Parathyroid adenoma (tissue), 2 donors: ENCODE measurements at regions not wholly inside any gene's neighbourhood (a gene's known extent, or its start where the extent isn't known, plus 50 kb on each side); places are given as distances from the start of the nearest gene placed in this dataset.

ENCODE experiments used
- H2AFZ ChIP-seq: fragments of 300-600 bp; sonication (generic); one replicate; pipeline ENCODE4 v1.7.0; 2017; ENCODE audit warnings: antibody characterized with exemption, mild to moderate bottlenecking
- H3K27ac ChIP-seq: fragments of 300-600 bp; sonication (generic); one replicate; pipeline ENCODE4 v1.7.0; 2017
- H3K27me3 ChIP-seq: fragments of 300-600 bp; sonication (generic); one replicate; pipeline ENCODE4 v1.7.0; 2017; ENCODE audit warnings: low read length; ENCODE audit not compliant: control insufficient read depth, insufficient read depth
- H3K36me3 ChIP-seq: fragments of 300-600 bp; sonication (generic); one replicate; pipeline ENCODE4 v1.7.0; 2017; ENCODE audit warnings: low read length; ENCODE audit not compliant: control insufficient read depth, insufficient read depth
- H3K4me1 ChIP-seq: fragments of 300-600 bp; sonication (generic); one replicate; pipeline ENCODE4 v1.7.0; 2017; ENCODE audit warnings: control low read depth
- H3K4me2 ChIP-seq: fragments of 300-600 bp; sonication (generic); one replicate; pipeline ENCODE4 v1.7.0; 2017; ENCODE audit warnings: low read length
- H3K4me3 ChIP-seq: fragments of 300-600 bp; sonication (generic); one replicate; pipeline ENCODE4 v1.7.0; 2017; ENCODE audit warnings: low read depth, low read length
- H3K79me2 ChIP-seq: fragments of 300-600 bp; sonication (generic); one replicate; pipeline ENCODE4 v1.7.0; 2017; ENCODE audit warnings: control low read depth
- H3K9ac ChIP-seq: fragments of 300-600 bp; sonication (generic); one replicate; pipeline ENCODE4 v1.7.0; 2017; ENCODE audit warnings: mild to moderate bottlenecking
- H3K9me3 ChIP-seq: fragments of 300-600 bp; sonication (generic); one replicate; pipeline ENCODE4 v1.7.0; 2017; ENCODE audit warnings: low read length; ENCODE audit not compliant: control insufficient read depth
- TF ChIP-seq, protein P1 (sequence below): fragments of 300-600 bp; sonication (generic); IDR thresholded peaks from one replicate; pipeline ENCODE4 v1.7.0; 2017; ENCODE audit warnings: antibody characterized with exemption, mild to moderate bottlenecking
- donor health status: primary hyperparathyroidism.

DNA sequence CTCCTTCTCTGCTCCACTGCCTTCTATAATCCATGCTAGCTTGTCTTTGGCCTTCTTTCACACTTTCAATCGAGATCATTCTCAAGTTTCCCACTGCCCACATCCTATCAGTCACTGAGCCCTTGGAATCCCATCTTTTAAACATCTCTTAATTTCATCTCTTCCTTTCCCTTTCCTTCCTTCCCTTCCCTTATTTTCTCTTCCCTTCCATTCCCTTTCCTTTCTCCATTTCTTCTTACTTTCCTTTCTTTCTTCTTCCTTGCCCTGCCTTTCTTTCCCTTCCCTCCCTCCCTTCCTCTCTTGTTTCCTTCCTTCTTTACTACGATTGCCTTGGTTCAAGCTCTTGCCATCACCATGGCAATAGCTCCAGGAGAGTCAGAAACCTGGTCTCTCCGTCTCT, 183.8 kb downstream of the EMP1 start:
- no peaks in the 10 kb centered on the region for H3K4me1 ChIP-seq
- H3K27me3 ChIP-seq = no peaks in the 10 kb centered on the region
- H3K9me3 ChIP-seq = no peaks in the 10 kb centered on the region
- no peak overlapping the region for H3K9ac ChIP-seq
- no peaks in the 10 kb centered on the region for H3K36me3 ChIP-seq
- H3K4me2 ChIP-seq = no peak overlapping the region
- H3K4me3 ChIP-seq = no peak overlapping the region
- no peak overlapping the region for H3K27ac ChIP-seq
- no peak overlapping the region for H2AFZ ChIP-seq
- TF ChIP-seq, protein P1, sequence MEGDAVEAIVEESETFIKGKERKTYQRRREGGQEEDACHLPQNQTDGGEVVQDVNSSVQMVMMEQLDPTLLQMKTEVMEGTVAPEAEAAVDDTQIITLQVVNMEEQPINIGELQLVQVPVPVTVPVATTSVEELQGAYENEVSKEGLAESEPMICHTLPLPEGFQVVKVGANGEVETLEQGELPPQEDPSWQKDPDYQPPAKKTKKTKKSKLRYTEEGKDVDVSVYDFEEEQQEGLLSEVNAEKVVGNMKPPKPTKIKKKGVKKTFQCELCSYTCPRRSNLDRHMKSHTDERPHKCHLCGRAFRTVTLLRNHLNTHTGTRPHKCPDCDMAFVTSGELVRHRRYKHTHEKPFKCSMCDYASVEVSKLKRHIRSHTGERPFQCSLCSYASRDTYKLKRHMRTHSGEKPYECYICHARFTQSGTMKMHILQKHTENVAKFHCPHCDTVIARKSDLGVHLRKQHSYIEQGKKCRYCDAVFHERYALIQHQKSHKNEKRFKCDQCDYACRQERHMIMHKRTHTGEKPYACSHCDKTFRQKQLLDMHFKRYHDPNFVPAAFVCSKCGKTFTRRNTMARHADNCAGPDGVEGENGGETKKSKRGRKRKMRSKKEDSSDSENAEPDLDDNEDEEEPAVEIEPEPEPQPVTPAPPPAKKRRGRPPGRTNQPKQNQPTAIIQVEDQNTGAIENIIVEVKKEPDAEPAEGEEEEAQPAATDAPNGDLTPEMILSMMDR = no peak
- no peaks in the 10 kb centered on the region for H3K79me2 ChIP-seq

DNA sequence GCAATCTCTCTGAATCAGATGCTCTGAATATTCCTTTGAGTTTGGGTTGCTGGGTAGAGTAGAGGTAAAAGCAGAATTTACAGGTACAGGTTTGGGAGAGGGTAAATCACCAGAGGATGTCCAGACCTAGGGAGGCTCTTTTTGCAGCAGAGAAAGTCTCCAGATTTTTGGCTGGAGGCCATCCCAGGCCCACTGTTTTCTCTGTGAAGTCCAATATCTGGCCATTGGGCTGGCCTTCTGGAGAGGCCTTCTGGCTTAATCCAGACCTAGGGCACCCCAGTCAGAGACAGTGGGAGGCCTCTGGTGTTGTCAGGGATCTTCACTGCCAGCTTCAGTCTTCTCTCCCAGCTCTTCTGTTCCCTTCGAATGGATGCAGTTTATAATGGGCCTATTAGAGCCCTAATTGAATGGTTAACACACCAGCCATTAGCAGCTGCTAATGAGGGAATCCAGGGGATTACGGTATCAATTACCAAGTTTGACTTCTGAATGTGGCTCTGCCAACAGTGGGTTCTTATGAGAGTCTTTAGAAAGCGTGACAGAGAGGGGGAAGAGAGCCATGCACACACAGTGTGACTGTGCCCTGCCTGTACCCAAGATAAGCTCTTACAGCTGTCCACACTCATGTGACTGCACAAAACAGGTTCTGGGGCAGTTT, 183.1 kb downstream of the EMP1 start:
- no peaks in the 10 kb centered on the region for H3K79me2 ChIP-seq
- no peaks in the 10 kb centered on the region for H3K4me1 ChIP-seq
- TF ChIP-seq, protein P1 = no peak
- H2AFZ ChIP-seq = no peak overlapping the region
- no peak overlapping the region for H3K4me3 ChIP-seq
- no peak overlapping the region for H3K27ac ChIP-seq
- no peak overlapping the region for H3K4me2 ChIP-seq
- H3K27me3 ChIP-seq = no peaks in the 10 kb centered on the region
- no peaks in the 10 kb centered on the region for H3K36me3 ChIP-seq
- H3K9ac ChIP-seq = no peak overlapping the region
- H3K9me3 ChIP-seq = no peaks in the 10 kb centered on the region

DNA sequence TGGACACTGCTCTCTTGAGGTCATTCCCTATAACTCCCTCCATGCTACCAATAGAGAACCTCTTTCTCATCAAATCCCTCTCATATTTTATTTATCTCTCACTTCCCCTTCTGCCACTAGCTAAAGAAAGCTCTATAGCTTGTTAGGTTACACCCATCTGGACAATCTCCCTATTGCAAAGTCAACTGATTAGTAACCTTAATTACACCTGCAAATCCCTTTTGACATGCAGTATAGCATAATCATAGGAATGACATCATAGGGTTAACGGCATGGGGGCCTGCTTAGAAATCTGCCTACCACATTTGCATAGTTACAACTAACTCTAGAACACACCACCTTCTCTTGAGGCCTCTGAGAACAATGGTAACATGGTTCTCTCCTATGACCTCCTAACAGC, 181.2 kb downstream of the EMP1 start:
- no peaks in the 10 kb centered on the region for H3K9me3 ChIP-seq
- no peaks in the 10 kb centered on the region for H3K27me3 ChIP-seq
- H3K36me3 ChIP-seq = no peaks in the 10 kb centered on the region
- no peaks in the 10 kb centered on the region for H3K79me2 ChIP-seq
- H3K9ac ChIP-seq = no peak overlapping the region
- H3K4me2 ChIP-seq = no peak overlapping the region
- H2AFZ ChIP-seq = no peak overlapping the region
- no peak overlapping the region for H3K4me3 ChIP-seq
- H3K4me1 ChIP-seq = no peaks in the 10 kb centered on the region
- TF ChIP-seq, protein P1 = no peak
- H3K27ac ChIP-seq = no peak overlapping the region

DNA sequence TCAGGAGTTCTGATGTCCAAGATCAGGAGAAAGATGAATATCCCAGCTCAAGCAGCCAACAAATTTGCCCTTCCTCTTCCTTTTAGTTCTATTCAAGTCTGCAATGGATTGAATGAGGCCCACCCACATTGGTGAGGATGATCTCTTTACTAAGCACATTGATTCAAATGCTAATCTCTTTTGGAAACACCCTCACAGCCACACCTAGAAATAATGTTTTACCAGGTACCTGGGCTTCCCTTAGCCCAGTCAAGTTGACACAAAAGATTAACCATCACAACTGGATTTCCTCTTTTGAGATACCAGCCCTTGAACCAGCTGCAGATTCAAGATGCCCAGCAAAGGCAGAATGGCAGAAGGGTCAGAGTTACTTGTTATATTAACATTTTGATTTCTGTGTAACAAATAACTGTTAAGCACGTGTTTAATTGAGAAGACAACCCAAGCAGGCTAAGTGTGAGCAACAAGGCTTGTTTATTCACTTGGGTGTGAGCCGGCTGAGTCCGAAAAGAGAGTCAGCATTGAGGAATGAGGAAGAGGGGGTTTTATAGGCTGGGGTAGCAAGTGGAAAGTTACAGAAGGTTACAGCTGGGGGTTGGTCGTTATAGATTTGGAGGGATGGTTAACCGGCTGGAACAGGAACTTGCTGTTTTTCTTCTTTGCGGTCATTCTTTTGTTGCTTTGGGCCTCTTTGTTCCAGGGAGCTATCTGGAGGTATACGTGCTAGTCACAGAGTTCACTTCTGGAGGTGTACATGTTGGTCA, 180.3 kb downstream of the EMP1 start:
- no peaks in the 10 kb centered on the region for H3K4me1 ChIP-seq
- no peak overlapping the region for H3K27ac ChIP-seq
- H3K4me2 ChIP-seq = no peak overlapping the region
- no peaks in the 10 kb centered on the region for H3K9me3 ChIP-seq
- H3K4me3 ChIP-seq = no peak overlapping the region
- no peaks in the 10 kb centered on the region for H3K36me3 ChIP-seq
- no peaks in the 10 kb centered on the region for H3K79me2 ChIP-seq
- TF ChIP-seq, protein P1 = no peak
- no peak overlapping the region for H3K9ac ChIP-seq
- H3K27me3 ChIP-seq = no peaks in the 10 kb centered on the region
- no peak overlapping the region for H2AFZ ChIP-seq
